HEK293 (cell line): ENCODE measurements at regions not wholly inside any gene's neighbourhood (a gene's known extent, or its start where the extent isn't known, plus 50 kb on each side); places are given as distances from the start of the nearest gene placed in this dataset.
"Not testable (repeated sequence)": the region's sequence is repeated elsewhere in the genome, so short reads cannot be mapped to it uniquely, and the experiment has no call there.

Experiments
- CTCF ChIA-PET: fragments of 350-600 bp; formaldehyde crosslinking; extraction: SDS; loops from one replicate; lab custom pipeline; 2021; ENCODE audit warnings: antibody characterized with exemption; lab: Yijun Ruan, JAX
- POLR2A ChIA-PET: fragments of 300-600 bp; formaldehyde crosslinking; extraction: SDS; loops from one replicate; lab custom pipeline; 2020; ENCODE audit warnings: antibody characterized with exemption, inconsistent platforms; lab: Yijun Ruan, JAX
- H3K27ac ChIP-seq: fragments of 200-500 bp; sonication (Bioruptor generic); 2 replicates; pipeline ENCODE4 v1.5.1; 2014; ENCODE audit warnings: low read depth, low read length, control low read depth, inconsistent platforms; ENCODE audit errors: extremely low read depth
- H3K36me3 ChIP-seq, 2 experiments: fragments of 200-500 bp in 1 of 2; sonication (Bioruptor generic) in 1 of 2; 1 replicate in 1 of 2; 2 replicates in 1 of 2; pipeline ENCODE4 v1.5.1; 2014 to 2017; ENCODE audit warnings: inconsistent platforms in 2 of 2, low read length in 2 of 2; ENCODE audit not compliant: control insufficient read depth in 2 of 2, insufficient read depth in 1 of 2
- H3K4me1 ChIP-seq: fragments of 200-500 bp; sonication (Bioruptor generic); 2 replicates; pipeline ENCODE4 v1.5.1; 2014; ENCODE audit warnings: mild to moderate bottlenecking, low read length, inconsistent platforms; ENCODE audit not compliant: control insufficient read depth, insufficient read depth
- H3K4me3 ChIP-seq: 2 replicates; pipeline ENCODE4 v1.5.1; 2011; ENCODE audit warnings: low read depth, mild to moderate bottlenecking, control low read depth, low read length, moderate library complexity
- H3K9me3 ChIP-seq: fragments of 200-500 bp; sonication (Bioruptor generic); 2 replicates; pipeline ENCODE4 v1.5.1; 2014; ENCODE audit warnings: low read depth, low read length, inconsistent platforms; ENCODE audit not compliant: control insufficient read depth, insufficient read depth
- MEIS1 ChIP-seq: sonication (generic); formaldehyde crosslinking; IDR thresholded peaks from 2 replicates; pipeline ENCODE4 v1.8.1; 2022; ENCODE audit warnings: missing genetic modification reagents, mild to moderate bottlenecking, borderline replicate concordance
- PATZ1 ChIP-seq: fragments of 450-650 bp; formaldehyde crosslinking; IDR thresholded peaks from 2 replicates; pipeline ENCODE4 v1.5.1; 2016; ENCODE audit warnings: missing biosample characterization, missing genetic modification characterization
- ZBTB11 ChIP-seq: fragments of 450-650 bp; formaldehyde crosslinking; conservative IDR thresholded peaks from 2 replicates; pipeline ENCODE4 v1.5.1; 2016; ENCODE audit warnings: low read depth, missing biosample characterization, missing genetic modification characterization
- ZBTB20 ChIP-seq: fragments of 450-650 bp; formaldehyde crosslinking; IDR thresholded peaks from 2 replicates; pipeline ENCODE4 v1.5.1; 2016; ENCODE audit warnings: missing biosample characterization, missing genetic modification characterization
- ZEB2 ChIP-seq: fragments of 450-650 bp; formaldehyde crosslinking; IDR thresholded peaks from 2 replicates; pipeline ENCODE4 v1.5.1; 2016; ENCODE audit warnings: missing biosample characterization, missing genetic modification characterization
- ZNF140 ChIP-seq: fragments of 450-650 bp; formaldehyde crosslinking; IDR thresholded peaks from 2 replicates; pipeline ENCODE4 v1.5.1; 2016; ENCODE audit warnings: missing biosample characterization, missing genetic modification characterization
- ZNF146 ChIP-seq: fragments of 450-650 bp; formaldehyde crosslinking; IDR thresholded peaks from 2 replicates; pipeline ENCODE4 v1.5.1; 2016; ENCODE audit warnings: missing biosample characterization, missing genetic modification characterization
- ZNF174 ChIP-seq: fragments of 450-650 bp; formaldehyde crosslinking; IDR thresholded peaks from 2 replicates; pipeline ENCODE4 v1.5.0; 2017; ENCODE audit warnings: missing biosample characterization, mild to moderate bottlenecking, missing genetic modification characterization
- ZNF341 ChIP-seq: fragments of 450-650 bp; formaldehyde crosslinking; IDR thresholded peaks from 2 replicates; pipeline ENCODE4; 2016; ENCODE audit warnings: low read depth, missing biosample characterization, missing genetic modification characterization
- ZNF571 ChIP-seq: fragments of 450-650 bp; formaldehyde crosslinking; IDR thresholded peaks from 2 replicates; pipeline ENCODE4 v1.5.0; 2017; ENCODE audit warnings: missing biosample characterization, missing genetic modification characterization
- ZNF747 ChIP-seq: fragments of 450-650 bp; formaldehyde crosslinking; IDR thresholded peaks from 2 replicates; pipeline ENCODE4 v1.5.1; 2016; ENCODE audit warnings: missing biosample characterization, missing genetic modification characterization
- ZNF837 ChIP-seq: fragments of 450-650 bp; formaldehyde crosslinking; IDR thresholded peaks from 2 replicates; pipeline ENCODE4 v1.5.1; 2016; ENCODE audit warnings: missing biosample characterization, missing genetic modification characterization

- H3K36me3 ChIP-seq: no peaks in the 10 kb centered on the region
- H3K9me3 ChIP-seq: no peaks in the 10 kb centered on the region
- no peaks in the 10 kb centered on the region for H3K4me1 ChIP-seq
- ChIA-PET CTCF (no interaction called here), POLR2A (no interaction called here)
- H3K4me3 ChIP-seq: no peak overlapping the region
- H3K27ac ChIP-seq: no peak overlapping the region
- TF ChIP-seq ZNF341 (tag by site-specific recombination) (0 out of 2 replicates have a peak, but pooled peaks have one; percentile 15), ZNF837 (tag by site-specific recombination) (no peak)
Observed at GRCh38 chr1:58227604-58228003, 318.9 kb downstream of the OMA1 start.

- Histone ChIP-seq H3K27ac (no peak overlapping the region), H3K4me1 (no peaks in the 10 kb centered on the region), H3K9me3 (no peaks in the 10 kb centered on the region), H3K36me3 (no peaks in the 10 kb centered on the region), H3K4me3 (no peak overlapping the region)
- TF ChIP-seq ZNF174 (tag by site-specific recombination): no peak
- no peak for TF ChIP-seq ZNF571 (tag by site-specific recombination)
- TF ChIP-seq ZBTB11 (tag by site-specific recombination): no peak
- no peak for TF ChIP-seq MEIS1
- ChIA-PET CTCF (interaction anchor here (0.5 kb wide), 1 partner anchor 305 kb away, joined by 3 read pairs; no protein-coding TSS in a partner anchor), POLR2A (no interaction called here)
Observed at GRCh38 chr1:58223522-58223921, 323.0 kb downstream of the OMA1 start.

- no peak for TF ChIP-seq ZNF747 (tag by site-specific recombination)
- TF ChIP-seq ZBTB20 (tag by site-specific recombination): 0 out of 2 replicates have a peak, but pooled peaks have one; percentile 29
- TF ChIP-seq ZEB2 (tag by site-specific recombination): no peak
- TF ChIP-seq PATZ1 (tag by site-specific recombination): no peak
- no peak for TF ChIP-seq ZNF140 (tag by site-specific recombination)
- ChIA-PET POLR2A (no interaction called here), CTCF (interaction anchor here (0.6 to 0.7 kb wide), 3 partner anchors 64 to 881 kb away, joined by 3 read pairs; no protein-coding TSS in a partner anchor)
- Histone ChIP-seq H3K4me1 (no peaks in the 10 kb centered on the region), H3K27ac (no peak overlapping the region), H3K36me3 (no peaks in the 10 kb centered on the region), H3K4me3 (no peak overlapping the region), H3K9me3 (no peaks in the 10 kb centered on the region)
Observed at GRCh38 chr1:58220836-58221472, 325.6 kb downstream of the OMA1 start.

GRCh38 chr1:58216169-58216568, 330.4 kb downstream of the OMA1 start:
- H3K36me3 ChIP-seq, CTCF ChIA-PET, H3K27ac ChIP-seq, H3K9me3 ChIP-seq, POLR2A ChIA-PET, H3K4me1 ChIP-seq, H3K4me3 ChIP-seq: not testable (repeated sequence)
- TF ChIP-seq ZNF146 (tag by site-specific recombination): peak; percentile 88
